Loucy (cell line): ENCODE measurements at regions not wholly inside any gene's neighbourhood (a gene's known extent, or its start where the extent isn't known, plus 50 kb on each side); places are given as distances from the start of the nearest gene placed in this dataset.

Experiments used
- EZH2phosphoT487 ChIP-seq: fragments of 200-600 bp; IDR thresholded peaks from 2 replicates; pipeline ENCODE4 v1.6.1; 2018; ENCODE audit warnings: antibody characterized with exemption, mild to moderate bottlenecking, moderate library complexity, borderline replicate concordance
- TF ChIP-seq, protein P1 (sequence below): fragments of 200-600 bp; sonication (generic); conservative IDR thresholded peaks from 2 replicates; pipeline ENCODE4 v1.5.1; 2014; ENCODE audit warnings: mild to moderate bottlenecking, antibody characterized with exemption, low read length

GRCh38 chr3:144142151-144142840 lies 170.7 kb downstream of the DIPK2A start:
- TF ChIP-seq, protein P1, sequence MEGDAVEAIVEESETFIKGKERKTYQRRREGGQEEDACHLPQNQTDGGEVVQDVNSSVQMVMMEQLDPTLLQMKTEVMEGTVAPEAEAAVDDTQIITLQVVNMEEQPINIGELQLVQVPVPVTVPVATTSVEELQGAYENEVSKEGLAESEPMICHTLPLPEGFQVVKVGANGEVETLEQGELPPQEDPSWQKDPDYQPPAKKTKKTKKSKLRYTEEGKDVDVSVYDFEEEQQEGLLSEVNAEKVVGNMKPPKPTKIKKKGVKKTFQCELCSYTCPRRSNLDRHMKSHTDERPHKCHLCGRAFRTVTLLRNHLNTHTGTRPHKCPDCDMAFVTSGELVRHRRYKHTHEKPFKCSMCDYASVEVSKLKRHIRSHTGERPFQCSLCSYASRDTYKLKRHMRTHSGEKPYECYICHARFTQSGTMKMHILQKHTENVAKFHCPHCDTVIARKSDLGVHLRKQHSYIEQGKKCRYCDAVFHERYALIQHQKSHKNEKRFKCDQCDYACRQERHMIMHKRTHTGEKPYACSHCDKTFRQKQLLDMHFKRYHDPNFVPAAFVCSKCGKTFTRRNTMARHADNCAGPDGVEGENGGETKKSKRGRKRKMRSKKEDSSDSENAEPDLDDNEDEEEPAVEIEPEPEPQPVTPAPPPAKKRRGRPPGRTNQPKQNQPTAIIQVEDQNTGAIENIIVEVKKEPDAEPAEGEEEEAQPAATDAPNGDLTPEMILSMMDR = no peak
- no peak for TF ChIP-seq EZH2phosphoT487
